Calu3 (cell line): ENCODE measurements at regions not wholly inside any gene's neighbourhood (a gene's known extent, or its start where the extent isn't known, plus 50 kb on each side); places are given as distances from the start of the nearest gene placed in this dataset.

Experiments used
- BruUV-seq: library from RNA; stranded (reverse); fragments of 400-500 nt; replicated peaks from 2 replicates; lab custom pipeline; 2021; lab: Mats Ljungman, UMichigan
- CTCF ChIA-PET: fragments of 300-600 bp; sonication (Branson Sonifier 250); formaldehyde crosslinking; loops from one replicate; lab custom pipeline; 2022; ENCODE audit warnings: antibody characterized with exemption; lab: Charles Lee
- DNase-seq: peaks from one replicate; pipeline ENCODE4 v3.0.0; 2022
- H3K27ac Mint-ChIP-seq: one replicate; pipeline ENCODE4 v1.8.0; 2022; ENCODE audit warnings: mixed read lengths; ENCODE audit not compliant: unreplicated experiment
- H3K27me3 Mint-ChIP-seq: one replicate; pipeline ENCODE4 v1.8.0; 2022; ENCODE audit warnings: mixed read lengths; ENCODE audit not compliant: unreplicated experiment
- H3K36me3 Mint-ChIP-seq: one replicate; pipeline ENCODE4 v1.8.0; 2022; ENCODE audit warnings: mild to moderate bottlenecking, moderate library complexity, mixed read lengths; ENCODE audit not compliant: insufficient read depth, unreplicated experiment
- H3K4me1 Mint-ChIP-seq: one replicate; pipeline ENCODE4 v1.8.0; 2022; ENCODE audit warnings: mild to moderate bottlenecking, low read depth, mixed read lengths; ENCODE audit not compliant: unreplicated experiment
- H3K4me3 Mint-ChIP-seq: one replicate; pipeline ENCODE4 v1.8.0; 2022; ENCODE audit warnings: mild to moderate bottlenecking, low read depth, moderate library complexity, mixed read lengths; ENCODE audit not compliant: unreplicated experiment
- H3K9me3 Mint-ChIP-seq: one replicate; pipeline ENCODE4 v1.8.0; 2022; ENCODE audit warnings: low read depth, mixed read lengths; ENCODE audit not compliant: unreplicated experiment
- intact Hi-C: fragments of 100-400 bp; cut with micrococcal nuclease; formaldehyde crosslinking; loops from one replicate; pipeline ENCODE4 v1.10.0; 2022; ENCODE audit not compliant: unreplicated experiment
- TF ChIP-seq, protein P1 (sequence below): fragments of 200-600 bp; IDR thresholded peaks from one replicate; pipeline ENCODE4 v1.8.0; 2022; ENCODE audit warnings: antibody characterized with exemption; ENCODE audit not compliant: unreplicated experiment

DNA sequence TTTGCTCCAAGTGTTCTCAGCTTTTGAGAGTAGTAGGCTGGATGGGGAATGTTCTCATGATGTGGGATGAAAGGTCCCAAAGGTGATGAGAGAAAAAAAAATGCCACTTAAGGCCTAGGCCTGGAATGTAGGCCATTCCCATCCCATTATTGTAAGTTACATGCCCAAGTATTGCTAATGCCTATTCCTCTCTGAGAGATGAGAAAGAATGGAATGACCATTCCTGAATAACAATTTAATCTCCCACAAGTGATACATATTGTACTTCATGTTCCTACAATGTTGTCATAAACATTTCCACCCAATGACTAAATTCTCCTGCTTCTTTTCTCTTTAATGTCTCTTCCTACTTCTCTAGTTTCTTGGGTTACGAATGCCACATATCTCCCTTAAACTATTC lies 102.8 kb upstream of the KCNJ16 start:
- CTCF ChIA-PET, result no interaction called here
- Mint-ChIP-seq H3K4me1 (no peaks in the 10 kb centered on the region), H3K27ac (no peak overlapping the region), H3K27me3 (no peaks in the 10 kb centered on the region), H3K36me3 (no peaks in the 10 kb centered on the region), H3K4me3 (no peak overlapping the region), H3K9me3 (peaks cover 12% of the 10 kb centered on the region)
- TF ChIP-seq, protein P1, sequence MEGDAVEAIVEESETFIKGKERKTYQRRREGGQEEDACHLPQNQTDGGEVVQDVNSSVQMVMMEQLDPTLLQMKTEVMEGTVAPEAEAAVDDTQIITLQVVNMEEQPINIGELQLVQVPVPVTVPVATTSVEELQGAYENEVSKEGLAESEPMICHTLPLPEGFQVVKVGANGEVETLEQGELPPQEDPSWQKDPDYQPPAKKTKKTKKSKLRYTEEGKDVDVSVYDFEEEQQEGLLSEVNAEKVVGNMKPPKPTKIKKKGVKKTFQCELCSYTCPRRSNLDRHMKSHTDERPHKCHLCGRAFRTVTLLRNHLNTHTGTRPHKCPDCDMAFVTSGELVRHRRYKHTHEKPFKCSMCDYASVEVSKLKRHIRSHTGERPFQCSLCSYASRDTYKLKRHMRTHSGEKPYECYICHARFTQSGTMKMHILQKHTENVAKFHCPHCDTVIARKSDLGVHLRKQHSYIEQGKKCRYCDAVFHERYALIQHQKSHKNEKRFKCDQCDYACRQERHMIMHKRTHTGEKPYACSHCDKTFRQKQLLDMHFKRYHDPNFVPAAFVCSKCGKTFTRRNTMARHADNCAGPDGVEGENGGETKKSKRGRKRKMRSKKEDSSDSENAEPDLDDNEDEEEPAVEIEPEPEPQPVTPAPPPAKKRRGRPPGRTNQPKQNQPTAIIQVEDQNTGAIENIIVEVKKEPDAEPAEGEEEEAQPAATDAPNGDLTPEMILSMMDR, result no peak
- intact Hi-C loops, result no loop called here
- DNase-seq, result no peak
- BruUV-seq, result no TSS peak

DNA sequence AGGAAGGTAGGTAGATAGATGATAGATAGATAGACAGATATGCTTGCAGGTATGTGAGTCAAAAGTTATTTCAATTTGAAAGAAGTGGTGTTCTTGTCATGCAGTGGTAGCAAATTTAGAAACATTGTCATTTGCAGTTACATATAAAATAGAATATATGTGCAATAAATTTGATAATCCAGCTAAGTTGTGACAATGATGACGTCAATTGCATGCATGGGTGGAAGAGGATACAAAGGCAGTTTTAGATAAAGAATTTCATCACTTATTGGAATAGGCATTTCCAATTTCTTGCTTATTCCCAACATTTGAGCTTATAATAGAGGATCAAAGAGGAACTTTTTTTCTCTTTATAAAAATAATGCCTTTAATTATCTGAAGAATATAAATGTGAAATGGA lies 99.2 kb upstream of the KCNJ16 start:
- Mint-ChIP-seq H3K4me3 (no peak overlapping the region), H3K4me1 (no peaks in the 10 kb centered on the region), H3K27ac (no peak overlapping the region), H3K36me3 (no peaks in the 10 kb centered on the region), H3K27me3 (no peaks in the 10 kb centered on the region), H3K9me3 (peaks cover 12% of the 10 kb centered on the region)
- BruUV-seq, result no TSS peak
- TF ChIP-seq, protein P1, result no peak
- CTCF ChIA-PET, result no interaction called here
- DNase-seq, result no peak
- intact Hi-C loops, result no loop called here

DNA sequence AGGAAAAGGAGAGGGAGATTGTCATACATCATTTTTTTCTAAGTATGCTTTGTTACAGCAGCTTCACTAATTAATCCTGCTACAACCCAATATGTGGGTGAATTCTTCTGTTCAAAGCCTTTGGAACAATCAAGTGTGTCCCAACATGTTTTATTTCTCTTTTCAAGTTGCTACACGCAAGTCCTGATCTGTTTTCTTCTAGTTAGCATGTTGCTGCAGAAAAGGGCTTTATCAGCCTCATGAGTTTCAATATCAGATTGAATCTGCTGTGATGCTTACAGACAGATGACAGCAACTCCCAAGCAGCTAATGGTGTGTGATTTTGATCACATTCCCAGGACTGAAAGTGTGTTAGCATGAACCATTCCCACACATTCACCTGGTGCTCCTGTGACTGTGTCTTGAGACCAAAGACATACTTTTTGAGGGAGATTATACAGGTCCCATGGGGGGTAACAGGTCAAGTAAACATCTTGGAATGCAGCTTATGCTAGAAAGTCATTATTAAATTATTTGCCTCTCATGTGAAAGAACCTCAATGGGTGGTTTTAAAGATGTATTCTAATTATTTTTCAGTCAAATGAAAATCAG lies 96.9 kb upstream of the KCNJ16 start:
- Mint-ChIP-seq H3K4me3 (no peak overlapping the region), H3K27ac (no peak overlapping the region), H3K27me3 (no peaks in the 10 kb centered on the region), H3K4me1 (no peaks in the 10 kb centered on the region), H3K9me3 (peaks cover 11% of the 10 kb centered on the region), H3K36me3 (no peaks in the 10 kb centered on the region)
- intact Hi-C loops, result no loop called here
- TF ChIP-seq, protein P1, result no peak
- CTCF ChIA-PET, result no interaction called here
- no peak for DNase-seq
- no TSS peak for BruUV-seq

DNA sequence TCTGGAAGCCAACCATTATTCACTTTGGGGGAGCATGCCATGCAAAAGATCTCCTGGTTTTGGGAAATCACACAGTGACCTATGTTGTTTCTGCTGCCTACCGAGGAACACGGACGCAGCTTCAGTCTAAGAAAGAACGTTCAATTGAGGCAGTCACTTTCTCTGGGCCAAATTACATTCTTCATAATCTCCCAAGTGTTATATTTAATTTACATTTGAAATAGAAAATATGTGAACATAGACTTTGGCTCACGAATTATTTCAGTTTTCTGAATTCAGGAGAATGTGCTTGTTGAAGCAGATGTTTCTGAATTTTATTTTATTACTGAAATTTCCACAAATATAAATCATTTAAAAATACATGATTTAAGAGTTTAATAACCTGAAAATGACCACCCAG lies 93.6 kb upstream of the KCNJ16 start:
- intact Hi-C loops, result no loop called here
- Mint-ChIP-seq H3K36me3 (no peaks in the 10 kb centered on the region), H3K27me3 (no peaks in the 10 kb centered on the region), H3K27ac (no peak overlapping the region), H3K4me1 (no peaks in the 10 kb centered on the region), H3K9me3 (peaks cover 5% of the 10 kb centered on the region), H3K4me3 (no peak overlapping the region)
- no TSS peak for BruUV-seq
- DNase-seq, result no peak
- CTCF ChIA-PET, result no interaction called here
- TF ChIP-seq, protein P1, result no peak
